A673 (cell line): ENCODE measurements at regions not wholly inside any gene's neighbourhood (a gene's known extent, or its start where the extent isn't known, plus 50 kb on each side); places are given as distances from the start of the nearest gene placed in this dataset.

Experiments used
- BruUV-seq: library from RNA; stranded (reverse); fragments of 400-500 nt; replicated peaks from 2 replicates; lab custom pipeline; 2021; lab: Mats Ljungman, UMichigan
- CTCF ChIA-PET: fragments of 300-600 bp; sonication (Branson Sonifier 250); formaldehyde crosslinking; loops from one replicate; lab custom pipeline; 2022; ENCODE audit warnings: antibody characterized with exemption; lab: Charles Lee
- POLR2A ChIA-PET: fragments of 300-600 bp; sonication (Branson Sonifier 250); formaldehyde crosslinking; loops from one replicate; lab custom pipeline; 2022; ENCODE audit warnings: antibody characterized with exemption; ENCODE audit not compliant: low non-redundant PET; lab: Charles Lee
- DNase-seq: peaks from one replicate; pipeline ENCODE4 v3.0.0-alpha.2; 2015; ENCODE audit warnings: low spot score
- H3K27ac ChIP-seq: fragments of 200-600 bp; sonication (generic); 2 replicates; pipeline ENCODE4 v1.5.1; 2016; ENCODE audit warnings: mixed run types, low read depth, mild to moderate bottlenecking, mixed read lengths, antibody characterized with exemption, low read length; ENCODE audit not compliant: poor library complexity, severe bottlenecking
- H3K27me3 ChIP-seq: fragments of 200-600 bp; sonication (generic); replicated peaks from 2 replicates; pipeline ENCODE4 v1.6.1; 2017; ENCODE audit warnings: mixed run types, low read depth, mild to moderate bottlenecking, mixed read lengths, antibody characterized with exemption, low read length; ENCODE audit not compliant: insufficient read depth, poor library complexity
- H3K36me3 ChIP-seq: fragments of 200-600 bp; sonication (generic); 2 replicates; pipeline ENCODE4 v1.6.1; 2016; ENCODE audit warnings: mixed run types, mild to moderate bottlenecking, mixed read lengths, antibody characterized with exemption, low read length; ENCODE audit not compliant: insufficient read depth, poor library complexity, severe bottlenecking
- H3K4me1 ChIP-seq: fragments of 200-600 bp; sonication (generic); 2 replicates; pipeline ENCODE4 v1.6.1; 2017; ENCODE audit warnings: mixed run types, mild to moderate bottlenecking, mixed read lengths, antibody characterized with exemption, low read length; ENCODE audit not compliant: insufficient read depth, poor library complexity, severe bottlenecking
- H3K4me3 ChIP-seq: fragments of 200-600 bp; sonication (generic); 2 replicates; pipeline ENCODE4 v1.5.1; 2016; ENCODE audit warnings: low read depth, mixed run types, mild to moderate bottlenecking, mixed read lengths, low read length; ENCODE audit not compliant: poor library complexity, severe bottlenecking
- H3K9me3 ChIP-seq: fragments of 200-600 bp; sonication (generic); 2 replicates; pipeline ENCODE4 v1.6.1; 2016; ENCODE audit warnings: mixed run types, low read depth, mild to moderate bottlenecking, mixed read lengths, antibody characterized with exemption, low read length; ENCODE audit not compliant: poor library complexity, severe bottlenecking
- EZH2 ChIP-seq: fragments of 200-600 bp; sonication (generic); IDR thresholded peaks from 2 replicates; pipeline ENCODE4 v1.6.1; 2017; ENCODE audit warnings: borderline replicate concordance, low read depth, mild to moderate bottlenecking, mixed read lengths, antibody characterized with exemption, low read length; ENCODE audit not compliant: poor library complexity, severe bottlenecking
- intact Hi-C: fragments of 100-400 bp; cut with micrococcal nuclease; formaldehyde crosslinking; loops from one replicate; pipeline ENCODE4 v1.10.0; 2022; ENCODE audit not compliant: unreplicated experiment
- TF ChIP-seq, protein P1 (sequence below): fragments of 300-800, 200-600 bp; sonication (generic); conservative IDR thresholded peaks from 2 replicates; pipeline ENCODE4 v1.5.1; 2017; ENCODE audit warnings: low read depth, mild to moderate bottlenecking, antibody characterized with exemption, low read length, moderate library complexity, mixed read lengths

DNA sequence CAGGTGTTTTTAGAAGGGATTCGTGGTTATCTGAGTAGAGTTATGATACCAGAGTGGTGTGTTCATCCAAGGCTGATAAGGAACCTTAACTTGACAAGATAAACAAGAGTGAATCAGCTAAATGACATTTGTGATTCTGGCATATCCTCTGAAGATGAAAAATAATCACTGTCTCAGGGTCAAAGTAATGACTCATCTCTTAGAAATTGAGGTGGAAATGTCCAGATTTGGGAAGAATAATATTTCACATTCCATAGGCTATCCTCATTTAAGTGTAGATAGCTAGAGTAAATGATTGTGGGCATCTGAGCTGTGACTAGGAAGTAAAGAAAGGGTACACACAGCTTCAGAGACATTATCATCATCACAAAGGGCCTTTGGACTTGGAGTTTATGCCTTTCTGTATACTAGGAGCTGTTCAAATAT, 255.7 kb downstream of the GJA1 start:
- no peaks in the 10 kb centered on the region for H3K36me3 ChIP-seq
- no peak overlapping the region for H3K4me3 ChIP-seq
- TF ChIP-seq EZH2 = no peak
- TF ChIP-seq, protein P1, sequence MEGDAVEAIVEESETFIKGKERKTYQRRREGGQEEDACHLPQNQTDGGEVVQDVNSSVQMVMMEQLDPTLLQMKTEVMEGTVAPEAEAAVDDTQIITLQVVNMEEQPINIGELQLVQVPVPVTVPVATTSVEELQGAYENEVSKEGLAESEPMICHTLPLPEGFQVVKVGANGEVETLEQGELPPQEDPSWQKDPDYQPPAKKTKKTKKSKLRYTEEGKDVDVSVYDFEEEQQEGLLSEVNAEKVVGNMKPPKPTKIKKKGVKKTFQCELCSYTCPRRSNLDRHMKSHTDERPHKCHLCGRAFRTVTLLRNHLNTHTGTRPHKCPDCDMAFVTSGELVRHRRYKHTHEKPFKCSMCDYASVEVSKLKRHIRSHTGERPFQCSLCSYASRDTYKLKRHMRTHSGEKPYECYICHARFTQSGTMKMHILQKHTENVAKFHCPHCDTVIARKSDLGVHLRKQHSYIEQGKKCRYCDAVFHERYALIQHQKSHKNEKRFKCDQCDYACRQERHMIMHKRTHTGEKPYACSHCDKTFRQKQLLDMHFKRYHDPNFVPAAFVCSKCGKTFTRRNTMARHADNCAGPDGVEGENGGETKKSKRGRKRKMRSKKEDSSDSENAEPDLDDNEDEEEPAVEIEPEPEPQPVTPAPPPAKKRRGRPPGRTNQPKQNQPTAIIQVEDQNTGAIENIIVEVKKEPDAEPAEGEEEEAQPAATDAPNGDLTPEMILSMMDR = no peak
- BruUV-seq = no TSS peak
- no peak overlapping the region for H3K27ac ChIP-seq
- H3K4me1 ChIP-seq = no peaks in the 10 kb centered on the region
- POLR2A ChIA-PET = no interaction called here
- DNase-seq = no peak
- H3K9me3 ChIP-seq = no peaks in the 10 kb centered on the region
- intact Hi-C loops = no loop called here
- H3K27me3 ChIP-seq = no peaks in the 10 kb centered on the region
- CTCF ChIA-PET = no interaction called here

DNA sequence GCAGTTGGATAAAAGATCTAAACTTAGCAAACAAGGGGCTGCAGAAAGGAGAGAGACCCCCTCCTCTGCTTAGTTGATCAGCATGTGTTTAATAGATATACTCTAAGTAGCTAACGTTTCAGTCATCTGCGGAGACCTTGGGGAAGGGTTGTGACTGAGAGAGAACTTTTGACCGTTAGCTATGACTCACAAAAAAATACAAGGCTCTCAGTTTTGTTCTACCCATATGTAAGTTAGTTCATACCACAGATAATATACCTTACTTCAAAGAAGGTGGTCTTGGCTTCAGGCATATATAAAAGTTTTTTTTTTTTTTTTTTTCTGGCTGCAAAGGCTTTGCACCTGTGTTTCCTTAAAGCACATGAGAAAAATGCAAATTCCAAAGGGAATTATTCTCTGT, 258.9 kb downstream of the GJA1 start:
- Histone ChIP-seq H3K27ac (no peak overlapping the region), H3K27me3 (no peaks in the 10 kb centered on the region), H3K4me3 (no peak overlapping the region), H3K4me1 (no peaks in the 10 kb centered on the region), H3K9me3 (no peaks in the 10 kb centered on the region), H3K36me3 (no peaks in the 10 kb centered on the region)
- intact Hi-C loops = no loop called here
- TF ChIP-seq EZH2 = no peak
- TF ChIP-seq, protein P1 = no peak
- ChIA-PET POLR2A (no interaction called here), CTCF (no interaction called here)
- no peak for DNase-seq
- BruUV-seq = no TSS peak

DNA sequence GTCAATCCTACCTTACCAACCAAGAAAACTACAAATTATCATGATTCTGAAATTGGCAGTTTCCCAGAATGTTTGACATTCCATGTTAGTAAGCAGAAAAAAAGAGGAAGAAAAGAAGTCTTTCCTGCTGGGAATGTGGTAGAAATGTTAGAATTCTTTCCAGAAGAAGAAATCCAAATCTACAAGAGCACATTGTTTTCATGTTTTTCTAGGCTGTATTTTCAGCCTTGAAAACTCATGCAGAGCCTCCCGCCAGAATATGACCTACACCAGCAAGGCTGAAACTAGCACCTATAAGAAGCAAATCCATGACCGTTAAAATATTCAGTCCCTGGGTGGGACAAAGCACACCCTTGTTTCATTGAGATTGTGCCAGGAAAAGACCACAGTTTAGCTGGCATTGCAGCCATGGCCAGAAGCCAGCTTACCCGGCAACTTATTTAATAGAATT, 259.4 kb downstream of the GJA1 start:
- CTCF ChIA-PET = no interaction called here
- Histone ChIP-seq H3K36me3 (no peaks in the 10 kb centered on the region), H3K27me3 (no peaks in the 10 kb centered on the region), H3K27ac (no peak overlapping the region), H3K4me3 (no peak overlapping the region), H3K9me3 (no peaks in the 10 kb centered on the region), H3K4me1 (no peaks in the 10 kb centered on the region)
- TF ChIP-seq EZH2 = no peak
- TF ChIP-seq, protein P1 = no peak
- BruUV-seq = no TSS peak
- intact Hi-C loops = no loop called here
- POLR2A ChIA-PET = no interaction called here
- DNase-seq = no peak
